ENCODE measurements at regions not wholly inside any gene's neighbourhood (a gene's known extent, or its start where the extent isn't known, plus 50 kb on each side); places are given as distances from the start of the nearest gene placed in this dataset.

- H2AK5ac ChIP-seq (ENCODE audit: low read depth, low read length): no peak overlapping the region
- H3K4me1 ChIP-seq (ENCODE audit: control insufficient read depth in 2 of 2, insufficient read depth in 1 of 2, low read depth in 1 of 2, low read length in 2 of 2): peaks cover 0 to 3% of the 10 kb centered on the region in 2 donors
- no peak overlapping the region for H2BK15ac ChIP-seq (ENCODE audit: low read length)
- no peak overlapping the region for H4K8ac ChIP-seq (ENCODE audit: low read depth, low read length)
- no peaks in the 10 kb centered on the region for H3K79me1 ChIP-seq (ENCODE audit: low read depth, low read length)
- H3K14ac ChIP-seq (ENCODE audit: low read length): no peak overlapping the region
- no CpG with 5 or more reads among the region's 1 CpG for WGBS, 2 donors (ENCODE audit: extremely low coverage in 2 of 2, insufficient read length in 2 of 2, insufficient replicate concordance in 1 of 2)
- no peak overlapping the region for H4K91ac ChIP-seq (ENCODE audit: low read depth, low read length, poor library complexity)
- no peak overlapping the region for H3K4me2 ChIP-seq (ENCODE audit: insufficient read depth, low read length, poor library complexity, severe bottlenecking)
- H2BK5ac ChIP-seq (ENCODE audit: low read length): no peak overlapping the region
- H2BK120ac ChIP-seq (ENCODE audit: low read depth, low read length): no peak overlapping the region
- no peak for DNase-seq (ENCODE audit: low spot score)
- no peak overlapping the region for H3K9ac ChIP-seq (ENCODE audit: low read depth, low read length, poor library complexity)
- H2AFZ ChIP-seq (ENCODE audit: low read length): no peak overlapping the region
- H3K23ac ChIP-seq (ENCODE audit: low read depth, low read length, poor library complexity): no peak overlapping the region
- no peak overlapping the region for H3K4ac ChIP-seq (ENCODE audit: low read length)
- peaks cover 0 to 5% of the 10 kb centered on the region in 2 donors for H3K9me3 ChIP-seq (replicated peaks in 1 of 2; ENCODE audit: control insufficient read depth in 2 of 2, insufficient read depth in 1 of 2, low read depth in 1 of 2, low read length in 2 of 2)
- no peak overlapping the region for H2BK12ac ChIP-seq (ENCODE audit: low read length)
- no peaks in the 10 kb centered on the region for H3K27me3 ChIP-seq (ENCODE audit: control insufficient read depth in 3 of 3, insufficient read depth in 3 of 3, low read depth in 1 of 3, low read length in 3 of 3)
- H3K36me3 ChIP-seq (replicated peaks in 1 of 2; ENCODE audit: control insufficient read depth in 2 of 2, insufficient read depth in 2 of 2, low read length in 2 of 2): no peaks in the 10 kb centered on the region
- H3K4me3 ChIP-seq (ENCODE audit: low read length in 2 of 2): no peak overlapping the region
- no peak overlapping the region for H3K27ac ChIP-seq (replicated peaks; ENCODE audit: low read length)
- H3K18ac ChIP-seq (ENCODE audit: low read length): no peak overlapping the region
Observed at GRCh38 chr15:96612917-96613316, 282.4 kb downstream of the NR2F2 start.

GRCh38 chr15:96619174-96619573, 288.7 kb downstream of the NR2F2 start:
- Histone ChIP-seq H4K91ac (ENCODE audit: low read depth, low read length, poor library complexity) (no peak overlapping the region), H2BK15ac (ENCODE audit: low read length) (no peak overlapping the region), H3K4me2 (ENCODE audit: insufficient read depth, low read length, poor library complexity, severe bottlenecking) (no peak overlapping the region), H3K23ac (ENCODE audit: low read depth, low read length, poor library complexity) (no peak overlapping the region), H3K9ac (ENCODE audit: low read depth, low read length, poor library complexity) (no peak overlapping the region), H3K27ac (replicated peaks; ENCODE audit: low read length) (no peak overlapping the region), H3K27me3 (ENCODE audit: control insufficient read depth in 3 of 3, insufficient read depth in 3 of 3, low read depth in 1 of 3, low read length in 3 of 3) (no peaks in the 10 kb centered on the region), H3K4me3 (ENCODE audit: low read length in 2 of 2) (no peak overlapping the region), H2BK5ac (ENCODE audit: low read length) (no peak overlapping the region), H3K4ac (ENCODE audit: low read length) (no peak overlapping the region), H3K9me3 (replicated peaks in 1 of 2; ENCODE audit: control insufficient read depth in 2 of 2, insufficient read depth in 1 of 2, low read depth in 1 of 2, low read length in 2 of 2) (no peaks in the 10 kb centered on the region), H2AK5ac (ENCODE audit: low read depth, low read length) (no peak overlapping the region), H2BK120ac (ENCODE audit: low read depth, low read length) (no peak overlapping the region), H3K36me3 (replicated peaks in 1 of 2; ENCODE audit: control insufficient read depth in 2 of 2, insufficient read depth in 2 of 2, low read length in 2 of 2) (no peaks in the 10 kb centered on the region), H3K79me1 (ENCODE audit: low read depth, low read length) (no peaks in the 10 kb centered on the region), H3K14ac (ENCODE audit: low read length) (no peak overlapping the region), H3K18ac (ENCODE audit: low read length) (no peak overlapping the region), H4K8ac (ENCODE audit: low read depth, low read length) (no peak overlapping the region), H2BK12ac (ENCODE audit: low read length) (no peak overlapping the region), H2AFZ (ENCODE audit: low read length) (no peak overlapping the region), H3K4me1 (ENCODE audit: control insufficient read depth in 2 of 2, insufficient read depth in 1 of 2, low read depth in 1 of 2, low read length in 2 of 2) (peaks cover 0 to 3% of the 10 kb centered on the region in 2 donors)
- WGBS, 2 donors (ENCODE audit: extremely low coverage in 2 of 2, insufficient read length in 2 of 2, insufficient replicate concordance in 1 of 2): no CpG with 5 or more reads among the region's 6 CpGs
- no peak for DNase-seq (ENCODE audit: low spot score)

- Histone ChIP-seq H3K14ac (ENCODE audit: low read length) (no peak overlapping the region), H3K9ac (ENCODE audit: low read depth, low read length, poor library complexity) (no peak overlapping the region)
- no CpG with 5 or more reads among the region's 6 CpGs for WGBS, 2 donors (ENCODE audit: extremely low coverage in 2 of 2, insufficient read length in 2 of 2, insufficient replicate concordance in 1 of 2)
Observed at GRCh38 chr15:96622714-96623113, 292.2 kb downstream of the NR2F2 start.

GRCh38 chr15:96625256-96625655, 294.8 kb downstream of the NR2F2 start:
- DNase-seq (ENCODE audit: low spot score): no peak
- Histone ChIP-seq H2BK5ac (ENCODE audit: low read length) (no peak overlapping the region), H3K4me3 (ENCODE audit: low read length in 2 of 2) (no peak overlapping the region), H3K14ac (ENCODE audit: low read length) (no peak overlapping the region), H3K27ac (replicated peaks; ENCODE audit: low read length) (no peak overlapping the region), H4K91ac (ENCODE audit: low read depth, low read length, poor library complexity) (no peak overlapping the region), H4K8ac (ENCODE audit: low read depth, low read length) (no peak overlapping the region), H3K9ac (ENCODE audit: low read depth, low read length, poor library complexity) (no peak overlapping the region), H2BK12ac (ENCODE audit: low read length) (no peak overlapping the region), H3K79me1 (ENCODE audit: low read depth, low read length) (no peaks in the 10 kb centered on the region), H3K4me2 (ENCODE audit: insufficient read depth, low read length, poor library complexity, severe bottlenecking) (no peak overlapping the region), H3K23ac (ENCODE audit: low read depth, low read length, poor library complexity) (no peak overlapping the region), H2AK5ac (ENCODE audit: low read depth, low read length) (no peak overlapping the region), H3K4ac (ENCODE audit: low read length) (no peak overlapping the region), H2BK120ac (ENCODE audit: low read depth, low read length) (no peak overlapping the region), H2BK15ac (ENCODE audit: low read length) (no peak overlapping the region), H3K27me3 (ENCODE audit: control insufficient read depth in 3 of 3, insufficient read depth in 3 of 3, low read depth in 1 of 3, low read length in 3 of 3) (no peaks in the 10 kb centered on the region), H3K4me1 (ENCODE audit: control insufficient read depth in 2 of 2, insufficient read depth in 1 of 2, low read depth in 1 of 2, low read length in 2 of 2) (peaks cover 0 to 6% of the 10 kb centered on the region in 2 donors), H3K9me3 (replicated peaks in 1 of 2; ENCODE audit: control insufficient read depth in 2 of 2, insufficient read depth in 1 of 2, low read depth in 1 of 2, low read length in 2 of 2) (no peaks in the 10 kb centered on the region), H3K36me3 (replicated peaks in 1 of 2; ENCODE audit: control insufficient read depth in 2 of 2, insufficient read depth in 2 of 2, low read length in 2 of 2) (no peaks in the 10 kb centered on the region), H2AFZ (ENCODE audit: low read length) (no peak overlapping the region), H3K18ac (ENCODE audit: low read length) (no peak overlapping the region)
- WGBS, 2 donors (ENCODE audit: extremely low coverage in 2 of 2, insufficient read length in 2 of 2, insufficient replicate concordance in 1 of 2): no CpG with 5 or more reads among the region's 4 CpGs

More at GRCh38 chr15:96622714-96623113, 292.2 kb downstream of the NR2F2 start:
- Histone ChIP-seq H2BK120ac (ENCODE audit: low read depth, low read length) (no peak overlapping the region), H2AK5ac (ENCODE audit: low read depth, low read length) (no peak overlapping the region), H3K9me3 (replicated peaks in 1 of 2; ENCODE audit: control insufficient read depth in 2 of 2, insufficient read depth in 1 of 2, low read depth in 1 of 2, low read length in 2 of 2) (no peaks in the 10 kb centered on the region), H2AFZ (ENCODE audit: low read length) (no peak overlapping the region), H3K23ac (ENCODE audit: low read depth, low read length, poor library complexity) (no peak overlapping the region), H3K79me1 (ENCODE audit: low read depth, low read length) (no peaks in the 10 kb centered on the region), H2BK12ac (ENCODE audit: low read length) (no peak overlapping the region), H3K27me3 (ENCODE audit: control insufficient read depth in 3 of 3, insufficient read depth in 3 of 3, low read depth in 1 of 3, low read length in 3 of 3) (no peaks in the 10 kb centered on the region), H4K8ac (ENCODE audit: low read depth, low read length) (no peak overlapping the region), H3K27ac (replicated peaks; ENCODE audit: low read length) (no peak overlapping the region), H3K36me3 (replicated peaks in 1 of 2; ENCODE audit: control insufficient read depth in 2 of 2, insufficient read depth in 2 of 2, low read length in 2 of 2) (no peaks in the 10 kb centered on the region), H2BK15ac (ENCODE audit: low read length) (no peak overlapping the region), H3K4ac (ENCODE audit: low read length) (no peak overlapping the region), H3K4me1 (ENCODE audit: control insufficient read depth in 2 of 2, insufficient read depth in 1 of 2, low read depth in 1 of 2, low read length in 2 of 2) (peaks cover 1 to 6% of the 10 kb centered on the region in 2 donors), H3K4me2 (ENCODE audit: insufficient read depth, low read length, poor library complexity, severe bottlenecking) (no peak overlapping the region), H2BK5ac (ENCODE audit: low read length) (no peak overlapping the region), H3K4me3 (ENCODE audit: low read length in 2 of 2) (no peak overlapping the region), H4K91ac (ENCODE audit: low read depth, low read length, poor library complexity) (no peak overlapping the region), H3K18ac (ENCODE audit: low read length) (no peak overlapping the region)
- no peak for DNase-seq (ENCODE audit: low spot score)
